GM12878 (cell line): ENCODE measurements at regions not wholly inside any gene's neighbourhood (a gene's known extent, or its start where the extent isn't known, plus 50 kb on each side); places are given as distances from the start of the nearest gene placed in this dataset.

Source experiments
- BCL11A ChIP-seq: IDR thresholded peaks from 2 replicates; pipeline ENCODE4 v1.6.1; 2011; ENCODE audit warnings: low read depth, low read length
- CREB1 ChIP-seq: IDR thresholded peaks from 2 replicates; pipeline ENCODE4 v1.6.1; 2012; ENCODE audit warnings: low read depth, mild to moderate bottlenecking, inconsistent platforms
- CTCF ChIP-seq, 3 experiments: IDR thresholded peaks in 2 of 3; conservative IDR thresholded peaks in 1 of 3; 2 replicates each; pipeline ENCODE4 v1.5.1; 2011; ENCODE audit warnings: low read depth in 3 of 3, low read length in 3 of 3, mild to moderate bottlenecking in 3 of 3, control low read depth in 2 of 3, moderate library complexity in 2 of 3, inconsistent platforms in 1 of 3, mixed read lengths in 1 of 3; ENCODE audit not compliant: control insufficient read depth in 2 of 3, insufficient read depth in 1 of 3; ENCODE audit errors: extremely low read depth in 1 of 3
- EZH2 ChIP-seq: IDR thresholded peaks from 2 replicates; pipeline ENCODE4 v1.6.1; 2012; ENCODE audit warnings: low read depth, mild to moderate bottlenecking, control low read depth, inconsistent platforms, low read length, borderline replicate concordance; ENCODE audit not compliant: control insufficient read depth
- MYC ChIP-seq: IDR thresholded peaks from 2 replicates; pipeline ENCODE4 v1.6.1; 2011; ENCODE audit warnings: mild to moderate bottlenecking, low read length, moderate library complexity, inconsistent platforms; ENCODE audit not compliant: insufficient read depth, insufficient replicate concordance, insufficient read length, severe bottlenecking
- POLR2A ChIP-seq: IDR thresholded peaks from 2 replicates; pipeline ENCODE4 v1.6.1; 2011; ENCODE audit warnings: low read depth, mild to moderate bottlenecking, low read length
- RCOR1 ChIP-seq: conservative IDR thresholded peaks from 2 replicates; pipeline ENCODE4 v1.6.1; 2012; ENCODE audit warnings: low read depth, low read length, improper control_type of control experiment
- TF ChIP-seq, protein P1 (sequence below): fragments of 450-650 bp; formaldehyde crosslinking; IDR thresholded peaks from 2 replicates; pipeline ENCODE4 v1.4.0; 2020; ENCODE audit warnings: mild to moderate bottlenecking, moderate library complexity

- no peak for TF ChIP-seq EZH2
- TF ChIP-seq MYC, result no peak
- TF ChIP-seq RCOR1, result no peak
- TF ChIP-seq, protein P1, sequence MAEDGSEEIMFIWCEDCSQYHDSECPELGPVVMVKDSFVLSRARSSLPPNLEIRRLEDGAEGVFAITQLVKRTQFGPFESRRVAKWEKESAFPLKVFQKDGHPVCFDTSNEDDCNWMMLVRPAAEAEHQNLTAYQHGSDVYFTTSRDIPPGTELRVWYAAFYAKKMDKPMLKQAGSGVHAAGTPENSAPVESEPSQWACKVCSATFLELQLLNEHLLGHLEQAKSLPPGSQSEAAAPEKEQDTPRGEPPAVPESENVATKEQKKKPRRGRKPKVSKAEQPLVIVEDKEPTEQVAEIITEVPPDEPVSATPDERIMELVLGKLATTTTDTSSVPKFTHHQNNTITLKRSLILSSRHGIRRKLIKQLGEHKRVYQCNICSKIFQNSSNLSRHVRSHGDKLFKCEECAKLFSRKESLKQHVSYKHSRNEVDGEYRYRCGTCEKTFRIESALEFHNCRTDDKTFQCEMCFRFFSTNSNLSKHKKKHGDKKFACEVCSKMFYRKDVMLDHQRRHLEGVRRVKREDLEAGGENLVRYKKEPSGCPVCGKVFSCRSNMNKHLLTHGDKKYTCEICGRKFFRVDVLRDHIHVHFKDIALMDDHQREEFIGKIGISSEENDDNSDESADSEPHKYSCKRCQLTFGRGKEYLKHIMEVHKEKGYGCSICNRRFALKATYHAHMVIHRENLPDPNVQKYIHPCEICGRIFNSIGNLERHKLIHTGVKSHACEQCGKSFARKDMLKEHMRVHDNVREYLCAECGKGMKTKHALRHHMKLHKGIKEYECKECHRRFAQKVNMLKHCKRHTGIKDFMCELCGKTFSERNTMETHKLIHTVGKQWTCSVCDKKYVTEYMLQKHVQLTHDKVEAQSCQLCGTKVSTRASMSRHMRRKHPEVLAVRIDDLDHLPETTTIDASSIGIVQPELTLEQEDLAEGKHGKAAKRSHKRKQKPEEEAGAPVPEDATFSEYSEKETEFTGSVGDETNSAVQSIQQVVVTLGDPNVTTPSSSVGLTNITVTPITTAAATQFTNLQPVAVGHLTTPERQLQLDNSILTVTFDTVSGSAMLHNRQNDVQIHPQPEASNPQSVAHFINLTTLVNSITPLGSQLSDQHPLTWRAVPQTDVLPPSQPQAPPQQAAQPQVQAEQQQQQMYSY (CRISPR knock-in tag), result no peak
- no peak for TF ChIP-seq POLR2A
- TF ChIP-seq CREB1, result no peak
- no peak for TF ChIP-seq CTCF (IDR thresholded peaks at IDR 0.05 in 2 of 3, conservative IDR thresholded peaks at IDR 0.05 in 1 of 3; ENCODE audit: control insufficient read depth in 2 of 3, extremely low read depth in 1 of 3, insufficient read depth in 1 of 3, low read depth in 3 of 3, low read length in 3 of 3)
- no peak for TF ChIP-seq BCL11A
Observed at GRCh38 chr9:73845539-73845938, 651.6 kb upstream of the RORB start.
